Esophagus squamous epithelium (tissue), 5 donors: ENCODE measurements at regions not wholly inside any gene's neighbourhood (a gene's known extent, or its start where the extent isn't known, plus 50 kb on each side); places are given as distances from the start of the nearest gene placed in this dataset.

Experiments used
- DNase-seq: peaks from one replicate; lab custom pipeline; 2025; lab: John Stamatoyannopoulos, UW
- H3K27ac ChIP-seq, 4 donors: fragments of 200-600 bp; sonication (generic); one replicate each; pipeline ENCODE4 v1.5.1; 2016 to 2019; ENCODE audit warnings: mild to moderate bottlenecking in 1 of 4
- H3K27me3 ChIP-seq, 4 donors: fragments of 200-600 bp; sonication (generic); 1 replicate in 3 of 4; 2 replicates in 1 of 4; pipeline versions ENCODE4 v1.5.1 to v1.6.0; 2017 to 2021; ENCODE audit warnings: antibody characterized with exemption in 1 of 4
- H3K36me3 ChIP-seq, 3 donors: fragments of 200-600 bp; sonication (generic); one replicate each; pipeline ENCODE4 v1.5.1; 2016 to 2019
- H3K4me1 ChIP-seq, 3 donors: fragments of 200-600 bp; sonication (generic); one replicate each; pipeline ENCODE4 v1.5.1; 2017 to 2019
- H3K4me3 ChIP-seq, 4 donors: fragments of 200-600 bp; sonication (generic); 1 replicate in 3 of 4; 2 replicates in 1 of 4; pipeline ENCODE4 v1.5.1; 2016 to 2019; ENCODE audit warnings: mild to moderate bottlenecking in 2 of 4, moderate library complexity in 1 of 4
- H3K9me3 ChIP-seq, 3 donors: fragments of 200-600 bp; sonication (generic); one replicate each; pipeline ENCODE4 v1.5.1; 2016 to 2019
- CTCF ChIP-seq, 6 experiments: fragments of 450-650 bp in 4 of 6; fragments of 200-600 bp in 2 of 6; sonication (generic) in 2 of 6; IDR thresholded peaks; one replicate each; pipeline ENCODE4 v1.5.1; 2016 to 2019; ENCODE audit warnings: antibody characterized with exemption in 6 of 6, mild to moderate bottlenecking in 4 of 6, moderate library complexity in 4 of 6
- POLR2A ChIP-seq, 4 donors: fragments of 450-650 bp; IDR thresholded peaks; one replicate each; pipeline ENCODE4 v1.6.1; 2017; ENCODE audit warnings: antibody characterized with exemption in 4 of 4, mild to moderate bottlenecking in 4 of 4, moderate library complexity in 3 of 4
- WGBS, 2 donors: methylation state at CpG; one replicate each; pipeline ENCODE4 v1.1.5; 2018; 5-methylcytosine and 5-hydroxymethylcytosine counted together
- intact Hi-C: fragments of 100-400 bp; cut with DNase I; formaldehyde crosslinking; loops from one replicate; pipeline ENCODE4 v1.15.0; 2022
- donor health status: DM: yes; HTN: yes; CAD: no.

DNA sequence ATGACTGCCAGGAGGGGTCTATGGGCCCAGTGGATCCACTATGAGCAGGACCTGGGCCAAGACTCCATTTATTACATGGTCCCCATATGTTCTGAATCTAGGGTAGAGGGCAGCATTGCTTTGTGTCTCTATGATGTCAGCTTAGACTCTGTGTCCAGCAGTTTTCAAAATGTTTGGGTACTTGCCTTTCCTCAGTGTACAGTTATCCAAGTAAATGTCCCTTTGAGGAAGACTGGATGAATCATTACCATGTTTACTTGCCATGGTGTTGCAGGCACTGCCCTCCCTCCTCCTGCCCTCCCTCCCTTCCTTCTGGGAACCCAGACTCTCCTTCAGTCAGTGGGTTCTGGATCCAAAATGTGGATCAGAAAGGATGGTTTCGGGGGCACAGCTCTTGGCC, 108.6 kb downstream of the NRN1 start:
- Histone ChIP-seq H3K27ac (no peak overlapping the region), H3K4me1 (no peaks in the 10 kb centered on the region), H3K36me3 (no peaks in the 10 kb centered on the region), H3K27me3 (no peaks in the 10 kb centered on the region), H3K4me3 (no peak overlapping the region), H3K9me3 (no peaks in the 10 kb centered on the region)
- WGBS, 2 donors: 83 to 92% methylated on average over 1 of the region's 1 CpG
- no peak for DNase-seq
- no peak for TF ChIP-seq CTCF (IDR thresholded peaks at IDR 0.05)
- no peak for TF ChIP-seq POLR2A (IDR thresholded peaks at IDR 0.05)
- intact Hi-C loops: no loop called here

- intact Hi-C loops: no loop called here
- no peaks in the 10 kb centered on the region for H3K27me3 ChIP-seq
- H3K27ac ChIP-seq: no peak overlapping the region
- 84 to 91% methylated on average over 9 to 12 of the region's 12 CpGs for WGBS, 2 donors
- no peak for DNase-seq
- H3K4me1 ChIP-seq: no peaks in the 10 kb centered on the region
- H3K36me3 ChIP-seq: no peaks in the 10 kb centered on the region
- TF ChIP-seq POLR2A (IDR thresholded peaks at IDR 0.05) (no peak), CTCF (IDR thresholded peaks at IDR 0.05) (no peak)
- no peak overlapping the region for H3K4me3 ChIP-seq
- no peaks in the 10 kb centered on the region for H3K9me3 ChIP-seq
Observed at GRCh38 chr6:5896476-5897200, 110.1 kb downstream of the NRN1 start.

DNA sequence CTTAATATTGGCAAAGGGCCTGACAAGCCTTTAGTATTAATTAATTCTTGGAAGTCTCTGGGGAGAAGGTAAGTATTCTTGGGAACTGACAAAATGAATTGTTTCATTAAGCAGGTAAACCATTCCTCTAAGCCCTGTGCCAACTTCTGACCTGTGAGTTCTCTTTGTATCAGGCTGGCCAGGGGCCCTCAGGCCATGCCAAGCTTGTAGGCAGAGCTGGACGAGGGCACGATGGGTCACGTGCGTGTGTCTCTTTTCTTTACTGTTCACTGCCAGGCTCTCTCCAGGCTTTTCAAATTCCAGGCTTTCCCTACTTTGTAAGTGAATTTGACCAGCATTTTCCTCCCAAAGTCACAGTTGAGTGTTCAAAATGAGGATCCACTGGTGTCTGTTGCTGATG, 112.4 kb downstream of the NRN1 start:
- no peaks in the 10 kb centered on the region for H3K27me3 ChIP-seq
- no peaks in the 10 kb centered on the region for H3K9me3 ChIP-seq
- H3K36me3 ChIP-seq: no peaks in the 10 kb centered on the region
- H3K4me1 ChIP-seq: no peaks in the 10 kb centered on the region
- WGBS, 2 donors: 61 to 95% methylated on average over 4 of the region's 4 CpGs
- intact Hi-C loops: no loop called here
- no peak overlapping the region for H3K27ac ChIP-seq
- DNase-seq: no peak
- TF ChIP-seq CTCF (IDR thresholded peaks at IDR 0.05) (no peak), POLR2A (IDR thresholded peaks at IDR 0.05) (no peak)
- H3K4me3 ChIP-seq: no peak overlapping the region

GRCh38 chr6:5893295-5893694, 113.4 kb downstream of the NRN1 start:
- H3K9me3 ChIP-seq: no peaks in the 10 kb centered on the region
- no peak overlapping the region for H3K27ac ChIP-seq
- intact Hi-C loops: no loop called here
- H3K4me1 ChIP-seq: no peaks in the 10 kb centered on the region
- no peaks in the 10 kb centered on the region for H3K27me3 ChIP-seq
- TF ChIP-seq POLR2A (IDR thresholded peaks at IDR 0.05) (no peak), CTCF (IDR thresholded peaks at IDR 0.05) (no peak)
- 74 to 83% methylated on average over 2 to 4 of the region's 4 CpGs for WGBS, 2 donors
- no peaks in the 10 kb centered on the region for H3K36me3 ChIP-seq
- DNase-seq: no peak
- no peak overlapping the region for H3K4me3 ChIP-seq

- Histone ChIP-seq H3K27ac (peak overlapping the region; percentile 57 to 68 (median 64)), H3K4me3 (peak overlapping the region in 3 of 4 donors; percentile 22 to 55 (median 39)), H3K27me3 (no peaks in the 10 kb centered on the region), H3K36me3 (no peaks in the 10 kb centered on the region), H3K4me1 (no peaks in the 10 kb centered on the region), H3K9me3 (no peaks in the 10 kb centered on the region)
- TF ChIP-seq POLR2A (IDR thresholded peaks at IDR 0.05) (no peak), CTCF (IDR thresholded peaks at IDR 0.05) (no peak)
- no peak for DNase-seq
- WGBS, 2 donors: 80 to 94% methylated on average over 6 of the region's 6 CpGs
- intact Hi-C loops: no loop called here
Observed at GRCh38 chr6:5892669-5893068, 114.1 kb downstream of the NRN1 start.
